Right cardiac atrium (tissue), 5 donors: ENCODE measurements at regions not wholly inside any gene's neighbourhood (a gene's known extent, or its start where the extent isn't known, plus 50 kb on each side); places are given as distances from the start of the nearest gene placed in this dataset.

Experiments
- ATAC-seq, 2 donors: fragments of 200-7000 bp; cut with Tn5 transposase; one replicate each; pipeline versions ENCODE4 v1.8.0 to v1.9.1; 2020; ENCODE audit warnings: moderate library complexity in 2 of 2, mild to moderate bottlenecking in 1 of 2
- DNase-seq, 3 donors: peaks; one replicate each; pipeline ENCODE4 v3.0.0-alpha.2; 2020
- H3K27ac ChIP-seq: one replicate; pipeline ENCODE4 v1.5.1; 2013; ENCODE audit warnings: mild to moderate bottlenecking, low read length, control low read depth, moderate library complexity
- H3K27me3 ChIP-seq: one replicate; pipeline ENCODE4 v1.6.1; 2013; ENCODE audit not compliant: control insufficient read depth, insufficient read depth
- H3K4me1 ChIP-seq: one replicate; pipeline ENCODE4 v1.6.1; 2013; ENCODE audit warnings: low read length; ENCODE audit not compliant: control insufficient read depth, insufficient read depth
- H3K4me3 ChIP-seq: one replicate; pipeline ENCODE4 v1.5.1; 2013; ENCODE audit warnings: low read length, control low read depth
- H3K9me3 ChIP-seq: one replicate; pipeline ENCODE4 v1.6.1; 2013; ENCODE audit warnings: low read length; ENCODE audit not compliant: control insufficient read depth
- WGBS: extraction: QIAGEN DNeasy Blood & Tissue Kit; methylation state at CpG from one replicate; pipeline ENCODE4 v1.1.7; 2013; 5-methylcytosine and 5-hydroxymethylcytosine counted together
- intact Hi-C, 4 donors: fragments of 100-400 bp; cut with DNase I; formaldehyde crosslinking; loops; one replicate each; pipeline versions ENCODE4 v1.11.0 to v1.14.0; 2022 to 2023
- donor health status: healthy with polysubstance abuse.
- donor health status: DM: no; HTN: yes; CAD: no.
- donor health status: DM: no; HTN: no; CAD: no.
- donor health status: DM: no; HTN: yes; CAD: no; lungs with severe emphysema.
- donor health status: DM: yes; HTN: yes; CAD: no.

DNA sequence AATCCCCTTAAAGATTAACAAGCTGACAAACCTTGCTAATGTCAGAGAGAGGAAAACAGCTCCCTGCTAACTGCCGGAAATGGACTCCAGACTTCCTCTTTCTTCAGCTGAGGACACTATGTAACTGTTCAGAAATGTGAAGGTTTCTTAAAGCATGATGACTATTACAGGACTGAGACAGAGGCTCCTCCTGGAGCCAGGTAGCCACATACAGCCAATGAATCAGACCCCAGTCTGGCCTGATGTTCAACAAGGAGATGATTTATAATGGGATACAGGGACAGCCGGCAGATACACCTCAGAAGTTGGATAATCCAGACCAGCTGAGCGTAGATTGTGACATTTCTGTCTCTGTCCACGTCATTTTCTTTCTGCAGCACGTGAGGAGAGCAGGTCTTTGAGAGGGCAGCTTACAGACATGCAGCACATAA lies 216.2 kb downstream of the HS3ST3A1 start:
- no peaks in the 10 kb centered on the region for H3K27me3 ChIP-seq
- ATAC-seq = no peak
- intact Hi-C loops = no loop called here
- H3K27ac ChIP-seq = no peak overlapping the region
- no peaks in the 10 kb centered on the region for H3K9me3 ChIP-seq
- H3K4me3 ChIP-seq = no peak overlapping the region
- 53% methylated on average over 5 of the region's 5 CpGs for WGBS
- no peak for DNase-seq
- no peaks in the 10 kb centered on the region for H3K4me1 ChIP-seq

DNA sequence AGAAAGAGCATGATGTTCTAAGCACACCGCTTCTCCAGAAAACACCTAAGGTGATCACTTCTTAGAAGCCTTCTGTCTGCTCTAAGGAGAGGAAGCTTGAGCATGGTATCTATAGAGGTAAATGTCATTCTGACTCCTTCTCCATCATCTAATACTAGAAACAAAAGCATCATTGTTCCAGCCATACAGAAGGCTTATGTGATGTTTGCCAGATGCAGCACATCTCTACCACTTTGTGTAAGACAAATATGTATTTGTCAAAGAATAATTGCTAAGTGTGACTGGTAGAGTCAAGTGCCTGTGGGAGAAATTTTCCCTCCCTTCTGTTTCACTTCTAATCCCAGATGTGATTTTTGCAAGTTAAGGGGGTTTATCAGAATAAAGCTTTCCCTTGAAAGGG lies 217.1 kb downstream of the HS3ST3A1 start:
- no peak for ATAC-seq
- 82% methylated on average over 1 of the region's 1 CpG for WGBS

DNA sequence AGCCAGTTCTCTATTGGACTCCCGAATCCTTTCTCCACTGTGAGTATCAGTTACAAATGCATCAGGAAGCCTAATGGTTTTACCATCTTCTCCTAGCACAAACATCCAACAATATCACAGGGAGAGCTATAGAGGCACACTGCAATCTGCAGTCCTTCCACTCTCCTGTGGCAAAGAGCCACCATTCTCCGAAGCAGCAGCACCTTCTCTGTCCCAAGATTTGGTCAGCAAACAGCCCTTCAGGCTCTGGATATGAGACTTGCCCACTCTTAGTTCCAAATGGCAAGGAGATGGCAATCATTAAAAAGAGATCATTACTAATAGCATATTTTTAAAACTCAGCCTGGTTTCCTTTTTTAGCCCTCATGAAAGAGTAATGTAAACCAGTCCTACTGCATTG lies 223.4 kb downstream of the HS3ST3A1 start:
- DNase-seq (no peak), ATAC-seq (no peak)
- intact Hi-C loops = no loop called here
- Histone ChIP-seq H3K27me3 (no peaks in the 10 kb centered on the region), H3K9me3 (no peaks in the 10 kb centered on the region), H3K4me1 (peaks cover 2% of the 10 kb centered on the region), H3K4me3 (no peak overlapping the region), H3K27ac (no peak overlapping the region)
- 62% methylated on average over 2 of the region's 2 CpGs for WGBS

More for the DNA sequence above, 217.1 kb downstream of the HS3ST3A1 start:
- intact Hi-C loops = no loop called here
- Histone ChIP-seq H3K27ac (no peak overlapping the region), H3K9me3 (no peaks in the 10 kb centered on the region), H3K4me3 (no peak overlapping the region), H3K4me1 (no peaks in the 10 kb centered on the region), H3K27me3 (no peaks in the 10 kb centered on the region)
- DNase-seq = no peak

DNA sequence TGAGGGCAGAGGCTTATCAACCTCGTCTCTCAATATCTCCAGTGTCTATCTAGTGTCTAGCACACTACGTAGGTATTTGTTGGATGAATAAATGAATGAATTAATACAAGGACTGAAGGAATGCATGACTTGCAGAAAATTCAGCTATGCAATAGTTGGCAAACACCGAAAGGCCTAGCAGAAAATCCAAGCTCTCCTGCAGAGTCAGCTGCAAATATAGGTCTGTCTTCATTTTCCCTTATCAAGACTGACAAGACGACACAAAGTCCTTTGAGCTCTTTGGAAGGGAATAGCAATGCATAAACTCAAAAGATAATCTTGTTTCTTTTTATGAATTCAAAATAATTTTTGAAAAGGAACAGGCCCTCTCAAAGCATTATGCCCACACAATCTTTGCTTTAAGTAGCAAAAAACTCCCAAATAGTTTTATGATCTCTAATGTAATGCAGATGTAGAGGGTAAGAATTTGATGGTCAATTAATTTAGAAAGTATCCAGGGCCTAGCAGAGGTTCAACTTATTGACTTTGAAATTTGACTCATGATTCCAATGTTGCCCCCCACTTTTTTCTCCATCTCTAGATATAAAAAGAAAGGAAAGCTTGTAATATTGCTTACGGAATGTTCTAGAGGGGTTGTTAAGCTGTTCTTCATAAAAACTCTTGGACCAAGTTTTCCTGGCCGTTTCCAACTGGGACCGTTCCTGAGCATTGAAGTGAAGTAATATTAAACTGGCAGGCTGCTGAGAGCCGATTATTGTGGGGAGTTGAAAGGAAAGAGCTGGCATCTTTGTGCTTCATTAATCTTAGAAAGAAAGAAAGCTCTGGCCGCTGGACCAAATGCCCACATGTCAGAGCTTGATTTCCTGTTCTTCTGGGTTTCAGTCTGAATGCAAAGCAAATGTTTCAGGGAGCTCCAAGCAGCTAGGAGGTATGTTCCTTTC lies 227.3 kb downstream of the HS3ST3A1 start:
- intact Hi-C loops = no loop called here
- ATAC-seq = no peak
- DNase-seq = no peak
- H3K4me3 ChIP-seq = no peak overlapping the region
- no peaks in the 10 kb centered on the region for H3K27me3 ChIP-seq
- peaks cover 2% of the 10 kb centered on the region for H3K4me1 ChIP-seq
- H3K27ac ChIP-seq = no peak overlapping the region
- H3K9me3 ChIP-seq = no peaks in the 10 kb centered on the region
- WGBS = 60% methylated on average over 9 of the region's 9 CpGs

DNA sequence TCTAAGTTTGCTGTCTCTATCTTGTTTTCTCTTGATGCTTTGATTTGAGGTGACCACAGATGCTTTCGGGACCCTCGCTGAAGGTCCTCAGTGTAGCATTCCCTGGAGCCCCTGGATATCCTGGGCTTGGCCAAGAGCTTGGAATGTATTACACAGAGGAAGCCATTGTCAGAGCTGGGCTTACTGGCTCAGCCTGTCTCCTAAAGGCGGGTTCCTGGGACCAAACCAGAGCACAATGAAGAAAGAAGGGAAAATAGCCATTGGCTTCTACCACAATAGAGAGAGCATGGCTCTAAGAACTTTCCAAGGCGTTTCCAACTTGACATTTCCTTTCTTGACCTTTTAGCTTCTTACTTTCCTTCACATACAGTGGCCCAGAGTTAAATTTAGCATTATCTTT lies 229.3 kb downstream of the HS3ST3A1 start:
- H3K27ac ChIP-seq = no peak overlapping the region
- ATAC-seq = peak; percentile 61 to 82
- intact Hi-C loops = no loop called here

DNA sequence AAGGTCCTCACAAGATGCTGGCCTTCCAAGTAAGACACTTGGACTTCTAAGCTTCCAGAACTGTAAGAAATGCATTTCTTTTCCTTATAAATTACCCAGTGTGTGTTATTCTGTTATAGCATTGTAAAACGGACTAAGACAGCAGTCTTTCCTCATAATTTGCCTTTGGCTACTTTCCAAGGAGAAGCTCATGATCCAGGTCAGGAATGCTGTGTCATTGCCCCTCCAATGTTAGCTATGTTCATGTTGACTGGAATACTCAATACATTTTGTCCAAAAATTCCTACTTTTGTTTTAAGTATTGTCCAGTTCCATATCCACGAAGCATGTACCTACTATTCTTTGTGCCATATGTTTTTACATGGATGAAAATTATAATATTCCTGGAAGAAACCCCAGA lies 234.6 kb downstream of the HS3ST3A1 start:
- no peak overlapping the region for H3K4me3 ChIP-seq
- no peak overlapping the region for H3K27ac ChIP-seq
- H3K4me1 ChIP-seq = no peaks in the 10 kb centered on the region
- no peaks in the 10 kb centered on the region for H3K9me3 ChIP-seq
- H3K27me3 ChIP-seq = no peaks in the 10 kb centered on the region
- intact Hi-C loops = no loop called here
- no peak for ATAC-seq
- WGBS = 65% methylated on average over 2 of the region's 2 CpGs
- no peak for DNase-seq

More for the DNA sequence above, 229.3 kb downstream of the HS3ST3A1 start:
- Histone ChIP-seq H3K9me3 (no peaks in the 10 kb centered on the region), H3K4me3 (no peak overlapping the region), H3K4me1 (no peaks in the 10 kb centered on the region), H3K27me3 (no peaks in the 10 kb centered on the region)
- DNase-seq = peak in 2 of 3 donors; percentile 13 to 55
- 58% methylated on average over 4 of the region's 4 CpGs for WGBS

DNA sequence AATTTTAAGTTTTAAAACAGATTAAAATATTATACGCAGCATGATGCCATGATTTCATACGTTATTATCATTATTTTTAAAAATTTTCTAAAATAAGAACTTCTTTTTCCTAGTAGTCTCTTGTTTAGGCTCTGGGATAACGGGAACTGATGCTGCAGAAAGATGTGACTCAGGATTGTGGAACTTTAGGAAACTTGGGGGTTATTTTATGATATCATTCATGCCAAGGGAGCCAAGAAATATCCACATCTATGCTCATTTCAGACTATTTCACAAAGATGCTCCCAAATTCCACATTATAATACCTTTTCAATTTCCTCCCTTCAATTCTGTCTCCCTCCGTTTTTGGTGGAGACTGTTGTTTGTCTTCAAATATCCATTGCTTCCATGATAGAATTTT lies 236.4 kb downstream of the HS3ST3A1 start:
- no peak for DNase-seq
- H3K27me3 ChIP-seq = no peaks in the 10 kb centered on the region

DNA sequence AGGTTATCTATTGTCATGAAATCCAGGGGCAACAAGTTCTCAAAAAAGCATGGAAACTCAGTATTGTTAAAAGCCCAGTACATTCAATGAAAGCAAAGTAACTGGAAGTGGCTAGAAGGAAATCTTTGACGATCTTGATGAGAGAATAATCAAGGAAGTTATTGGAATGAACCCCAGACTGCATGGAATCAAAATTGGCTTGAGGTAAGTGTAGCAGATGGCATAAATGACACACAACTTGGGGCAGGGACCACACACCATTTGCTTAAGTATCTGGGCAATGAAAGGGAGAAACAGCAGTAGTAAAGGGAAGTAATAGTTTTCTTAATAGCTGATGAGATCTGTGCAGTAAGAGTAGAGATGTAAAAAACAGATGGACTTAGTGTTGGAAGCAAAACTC lies 238.0 kb downstream of the HS3ST3A1 start:
- intact Hi-C loops = no loop called here
- no peaks in the 10 kb centered on the region for H3K27me3 ChIP-seq
- no peak overlapping the region for H3K4me3 ChIP-seq
- no peaks in the 10 kb centered on the region for H3K4me1 ChIP-seq
- H3K9me3 ChIP-seq = no peaks in the 10 kb centered on the region
- 48% methylated on average over 1 of the region's 1 CpG for WGBS
- DNase-seq = no peak
- no peak overlapping the region for H3K27ac ChIP-seq
- ATAC-seq = no peak

More for the DNA sequence above, 236.4 kb downstream of the HS3ST3A1 start:
- Histone ChIP-seq H3K27ac (no peak overlapping the region), H3K4me3 (no peak overlapping the region), H3K4me1 (no peaks in the 10 kb centered on the region), H3K9me3 (no peaks in the 10 kb centered on the region)
- WGBS = 80% methylated on average over 4 of the region's 4 CpGs
- no peak for ATAC-seq
- intact Hi-C loops = no loop called here

DNA sequence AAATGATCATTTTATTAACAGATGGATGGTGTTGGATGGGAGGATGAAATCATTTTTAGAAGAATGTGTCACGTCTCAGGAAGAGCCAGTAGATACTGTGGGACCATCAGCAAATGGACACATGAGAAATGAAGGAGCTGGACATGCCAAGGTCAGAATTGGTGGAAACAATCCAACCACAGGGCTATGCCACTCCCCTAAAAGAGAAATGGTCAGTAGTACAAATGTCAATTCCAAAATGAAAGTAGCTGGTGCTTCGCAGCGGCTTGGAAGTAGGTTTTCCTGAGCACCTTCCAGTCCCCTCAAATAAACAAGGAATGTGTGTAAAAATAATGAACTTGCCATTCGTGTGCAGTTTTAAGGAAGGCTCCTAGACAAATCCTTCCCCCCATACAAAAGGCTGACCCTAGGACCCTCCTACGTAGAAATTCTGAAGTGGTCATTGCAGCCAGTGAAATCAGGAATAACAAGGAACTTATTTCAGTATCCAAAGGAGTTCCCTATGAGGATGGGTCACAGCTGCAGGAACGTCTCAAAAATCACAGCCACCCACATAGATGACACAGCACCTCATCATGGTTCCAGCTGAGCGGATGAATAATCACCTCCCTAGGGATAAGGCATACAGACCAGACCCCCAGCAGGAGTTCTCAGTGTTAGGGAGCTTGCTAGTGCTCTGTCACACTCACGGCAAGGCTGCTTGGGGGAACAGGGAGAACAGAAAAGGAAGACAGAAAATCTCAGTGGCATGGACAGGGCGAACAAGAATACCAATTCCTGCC lies 239.2 kb downstream of the HS3ST3A1 start:
- no peaks in the 10 kb centered on the region for H3K4me1 ChIP-seq
- H3K4me3 ChIP-seq = no peak overlapping the region
- no peak overlapping the region for H3K27ac ChIP-seq
- intact Hi-C loops = no loop called here
- H3K9me3 ChIP-seq = no peaks in the 10 kb centered on the region
- DNase-seq = no peak
- H3K27me3 ChIP-seq = no peaks in the 10 kb centered on the region
- 65% methylated on average over 9 of the region's 9 CpGs for WGBS
- no peak for ATAC-seq

DNA sequence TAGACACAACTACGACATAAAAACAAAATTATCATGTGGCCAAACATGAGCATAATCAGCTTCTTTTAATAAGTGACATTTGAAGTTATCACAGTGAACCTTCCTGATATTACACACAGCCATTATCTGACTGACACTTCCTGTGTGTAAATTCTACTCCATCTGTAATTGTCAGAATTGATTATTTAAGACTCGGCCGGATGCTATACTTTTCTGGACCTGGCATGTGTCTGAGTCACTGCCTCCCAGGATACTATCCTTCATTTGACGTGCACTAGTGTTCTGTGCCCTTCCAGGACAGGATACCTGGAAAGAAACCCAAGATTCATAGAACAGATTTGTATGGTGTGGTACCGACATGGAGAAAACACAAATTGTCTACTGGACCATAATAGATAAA lies 242.0 kb downstream of the HS3ST3A1 start:
- Histone ChIP-seq H3K4me1 (no peaks in the 10 kb centered on the region), H3K4me3 (no peak overlapping the region), H3K27me3 (no peaks in the 10 kb centered on the region), H3K27ac (no peak overlapping the region), H3K9me3 (no peaks in the 10 kb centered on the region)
- no peak for DNase-seq
- WGBS = 38% methylated on average over 5 of the region's 5 CpGs
- no peak for ATAC-seq
- intact Hi-C loops = no loop called here

DNA sequence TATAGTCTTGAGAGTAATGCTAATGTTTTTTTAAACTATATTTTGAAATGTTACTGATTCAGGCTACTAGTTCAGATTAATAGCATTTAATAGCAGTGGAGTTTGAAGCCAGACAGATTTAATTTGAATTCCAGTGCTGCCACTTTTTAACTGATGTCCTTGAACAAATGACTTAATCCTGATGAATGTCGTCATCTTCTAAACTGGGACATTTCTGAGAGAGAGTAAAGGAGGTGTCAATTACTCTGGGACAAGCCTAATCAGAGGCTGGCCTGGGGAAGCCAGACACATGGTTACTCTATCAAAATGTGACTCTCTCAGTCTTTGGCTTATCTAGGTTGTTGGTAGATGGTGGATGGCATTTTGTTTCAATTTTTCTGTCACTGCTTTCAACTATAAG lies 246.7 kb downstream of the HS3ST3A1 start:
- WGBS = 32% methylated on average over 1 of the region's 1 CpG
- Histone ChIP-seq H3K4me3 (no peak overlapping the region), H3K27me3 (no peaks in the 10 kb centered on the region), H3K9me3 (no peaks in the 10 kb centered on the region), H3K27ac (no peak overlapping the region), H3K4me1 (no peaks in the 10 kb centered on the region)
- no peak for DNase-seq
- peak; percentile 62 to 79 for ATAC-seq
- intact Hi-C loops = no loop called here
